GM21619 (cell line): ENCODE measurements at regions not wholly inside any gene's neighbourhood (a gene's known extent, or its start where the extent isn't known, plus 50 kb on each side); places are given as distances from the start of the nearest gene placed in this dataset.

Experiments used
- ATAC-seq: cut with Tn5 transposase; IDR thresholded peaks from one replicate; pipeline ENCODE4 v1.9.1; 2021; ENCODE audit not compliant: unreplicated experiment

GRCh38 chr12:66960006-66960405, 281.1 kb upstream of the GRIP1 start:
- no peak for ATAC-seq

- no peak for ATAC-seq
These were observed 282.1 kb upstream of the GRIP1 start for GRCh38 chr12:66960704-66961690.

- no peak for ATAC-seq
These were observed 283.4 kb upstream of the GRIP1 start for GRCh38 chr12:66962290-66962689.

- no peak for ATAC-seq
These were observed 285.0 kb upstream of the GRIP1 start for GRCh38 chr12:66963901-66964300.

GRCh38 chr12:66964629-66965028, 285.8 kb upstream of the GRIP1 start:
- ATAC-seq: no peak

- ATAC-seq: no peak
These were observed 286.7 kb upstream of the GRIP1 start for GRCh38 chr12:66965621-66966020.

- ATAC-seq: no peak
These were observed 292.9 kb upstream of the GRIP1 start for GRCh38 chr12:66971816-66972215.

GRCh38 chr12:66976526-66976925, 292.6 kb upstream of the CAND1 start:
- ATAC-seq: no peak

- ATAC-seq: no peak
These were observed 290.4 kb upstream of the CAND1 start for GRCh38 chr12:66978802-66979201.

GRCh38 chr12:66979251-66979650, 289.9 kb upstream of the CAND1 start:
- ATAC-seq: no peak

- ATAC-seq: no peak
These were observed 285.1 kb upstream of the CAND1 start for GRCh38 chr12:66984077-66984476.

- no peak for ATAC-seq
These were observed 284.2 kb upstream of the CAND1 start for GRCh38 chr12:66984962-66985361.

- ATAC-seq: no peak
These were observed 270.0 kb upstream of the CAND1 start for GRCh38 chr12:66999141-66999540.

- ATAC-seq: no peak
These were observed 267.9 kb upstream of the CAND1 start for GRCh38 chr12:67001251-67001650.

- ATAC-seq: no peak
These were observed 266.4 kb upstream of the CAND1 start for GRCh38 chr12:67002720-67003119.

GRCh38 chr12:67006610-67007009, 262.5 kb upstream of the CAND1 start:
- no peak for ATAC-seq

- no peak for ATAC-seq
These were observed 254.5 kb upstream of the CAND1 start for GRCh38 chr12:67014642-67015041.

- ATAC-seq: no peak
These were observed 251.1 kb upstream of the CAND1 start for GRCh38 chr12:67018105-67018504.

GRCh38 chr12:67019070-67019469, 250.1 kb upstream of the CAND1 start:
- no peak for ATAC-seq

GRCh38 chr12:67025543-67026114, 243.5 kb upstream of the CAND1 start:
- ATAC-seq: no peak

- no peak for ATAC-seq
These were observed 242.5 kb upstream of the CAND1 start for GRCh38 chr12:67026487-67027246.

GRCh38 chr12:67028529-67028928, 240.6 kb upstream of the CAND1 start:
- ATAC-seq: no peak
